ENCODE measurements at regions not wholly inside any gene's neighbourhood (a gene's known extent, or its start where the extent isn't known, plus 50 kb on each side); places are given as distances from the start of the nearest gene placed in this dataset.

DNA sequence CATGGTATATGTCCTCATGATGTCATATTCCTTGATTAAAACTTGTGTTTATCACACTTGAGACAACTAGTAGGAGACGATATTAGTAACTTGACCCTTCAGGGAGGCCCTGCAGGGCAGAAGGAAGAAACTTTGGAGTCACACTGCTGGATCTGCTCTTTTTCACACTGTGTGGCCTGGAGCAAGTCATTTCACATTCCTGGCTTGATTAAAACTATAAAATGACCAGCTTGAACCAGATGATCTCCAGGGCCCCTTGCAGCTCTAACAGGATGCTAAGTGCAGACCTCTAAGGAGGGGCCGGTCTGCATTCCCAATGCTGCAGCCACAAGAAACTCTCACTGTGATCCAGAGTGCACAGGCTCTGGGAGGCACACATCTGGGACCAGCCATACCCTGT lies 146.4 kb upstream of the ZNF366 start:
- no peak for DNase-seq
- no peak overlapping the region for H3K27ac ChIP-seq
- H3K9me3 ChIP-seq = no peaks in the 10 kb centered on the region
- no peak overlapping the region for H3K4me3 ChIP-seq
- no peaks in the 10 kb centered on the region for H3K4me1 ChIP-seq
- TF ChIP-seq, protein P1, sequence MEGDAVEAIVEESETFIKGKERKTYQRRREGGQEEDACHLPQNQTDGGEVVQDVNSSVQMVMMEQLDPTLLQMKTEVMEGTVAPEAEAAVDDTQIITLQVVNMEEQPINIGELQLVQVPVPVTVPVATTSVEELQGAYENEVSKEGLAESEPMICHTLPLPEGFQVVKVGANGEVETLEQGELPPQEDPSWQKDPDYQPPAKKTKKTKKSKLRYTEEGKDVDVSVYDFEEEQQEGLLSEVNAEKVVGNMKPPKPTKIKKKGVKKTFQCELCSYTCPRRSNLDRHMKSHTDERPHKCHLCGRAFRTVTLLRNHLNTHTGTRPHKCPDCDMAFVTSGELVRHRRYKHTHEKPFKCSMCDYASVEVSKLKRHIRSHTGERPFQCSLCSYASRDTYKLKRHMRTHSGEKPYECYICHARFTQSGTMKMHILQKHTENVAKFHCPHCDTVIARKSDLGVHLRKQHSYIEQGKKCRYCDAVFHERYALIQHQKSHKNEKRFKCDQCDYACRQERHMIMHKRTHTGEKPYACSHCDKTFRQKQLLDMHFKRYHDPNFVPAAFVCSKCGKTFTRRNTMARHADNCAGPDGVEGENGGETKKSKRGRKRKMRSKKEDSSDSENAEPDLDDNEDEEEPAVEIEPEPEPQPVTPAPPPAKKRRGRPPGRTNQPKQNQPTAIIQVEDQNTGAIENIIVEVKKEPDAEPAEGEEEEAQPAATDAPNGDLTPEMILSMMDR (IDR thresholded peaks at IDR 0.05) = no peak
- ATAC-seq = no peak
- H3K36me3 ChIP-seq = no peaks in the 10 kb centered on the region
- intact Hi-C loops (cut with DNase I) = no loop called here
- H3K27me3 ChIP-seq = no peaks in the 10 kb centered on the region

DNA sequence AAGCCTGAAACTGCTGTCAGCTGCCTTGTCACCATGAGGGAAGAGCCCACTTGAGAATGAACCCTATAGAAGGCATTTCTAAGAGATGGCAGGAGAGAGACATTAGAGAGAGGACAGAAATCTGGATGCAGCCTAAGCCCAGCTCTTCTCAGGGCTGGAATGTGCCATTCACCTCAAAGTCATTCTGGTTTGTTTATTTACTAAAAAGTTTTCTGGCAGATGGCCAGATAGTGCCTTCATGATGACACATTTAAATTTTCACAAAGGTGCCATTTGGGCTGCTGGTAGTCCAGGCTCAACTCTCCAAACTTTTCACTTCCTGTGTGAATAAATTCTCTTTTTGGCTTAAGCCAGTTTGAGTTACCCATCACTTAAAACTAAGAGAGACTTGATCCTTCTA lies 144.6 kb upstream of the ZNF366 start:
- H3K4me1 ChIP-seq = no peaks in the 10 kb centered on the region
- DNase-seq (no peak), ATAC-seq (no peak)
- intact Hi-C loops (cut with DNase I) = no loop called here
- H3K27ac ChIP-seq = no peak overlapping the region
- H3K4me3 ChIP-seq = no peak overlapping the region
- H3K36me3 ChIP-seq = no peaks in the 10 kb centered on the region
- H3K9me3 ChIP-seq = no peaks in the 10 kb centered on the region
- TF ChIP-seq, protein P1 (IDR thresholded peaks at IDR 0.05) = no peak
- H3K27me3 ChIP-seq = no peaks in the 10 kb centered on the region

DNA sequence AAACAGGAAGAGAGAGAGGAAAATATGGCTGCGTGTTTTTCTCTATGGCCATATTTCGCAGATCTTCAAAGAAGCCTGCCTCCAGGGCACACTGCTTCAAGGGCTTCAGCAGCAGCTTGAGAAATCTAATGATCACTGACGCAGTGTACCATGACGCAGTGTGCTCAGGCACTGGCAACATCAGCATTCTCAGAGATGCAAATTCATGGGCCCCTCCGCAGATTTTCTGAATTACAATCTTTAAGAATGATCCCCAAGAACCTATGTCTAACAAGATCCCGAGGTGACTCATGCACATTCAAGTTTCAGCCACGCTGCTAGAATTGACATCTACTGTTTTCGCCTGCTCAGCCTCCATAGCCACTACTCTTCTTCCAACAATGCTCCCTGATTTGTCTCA lies 143.9 kb upstream of the ZNF366 start:
- Histone ChIP-seq H3K9me3 (no peaks in the 10 kb centered on the region), H3K4me1 (no peaks in the 10 kb centered on the region), H3K4me3 (no peak overlapping the region), H3K27ac (no peak overlapping the region), H3K36me3 (no peaks in the 10 kb centered on the region), H3K27me3 (no peaks in the 10 kb centered on the region)
- intact Hi-C loops (cut with DNase I) = no loop called here
- TF ChIP-seq, protein P1 (IDR thresholded peaks at IDR 0.05) = no peak
- DNase-seq (no peak), ATAC-seq (no peak)

DNA sequence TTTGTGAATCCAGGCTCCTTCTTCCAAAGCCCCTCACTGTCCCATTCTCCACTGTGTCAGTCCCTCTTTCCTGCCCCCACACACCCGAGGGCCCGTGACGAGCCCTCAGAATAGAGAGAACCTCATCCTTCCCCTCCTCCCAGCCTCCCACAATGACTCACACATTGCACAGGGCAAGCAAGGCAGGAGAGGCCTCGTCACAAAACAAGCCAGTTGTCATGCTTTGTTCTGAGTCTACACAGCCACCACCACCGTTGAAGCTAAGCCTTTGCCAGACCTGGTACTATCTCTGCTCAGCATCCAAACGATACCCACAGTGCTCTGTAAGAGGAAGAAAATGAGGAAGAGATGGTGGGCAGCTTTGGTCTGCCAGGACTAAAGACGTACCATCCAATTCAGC lies 142.2 kb upstream of the ZNF366 start:
- Histone ChIP-seq H3K9me3 (no peaks in the 10 kb centered on the region), H3K27ac (no peak overlapping the region), H3K27me3 (no peaks in the 10 kb centered on the region), H3K4me1 (no peaks in the 10 kb centered on the region), H3K36me3 (no peaks in the 10 kb centered on the region), H3K4me3 (no peak overlapping the region)
- TF ChIP-seq, protein P1 (IDR thresholded peaks at IDR 0.05) = no peak
- intact Hi-C loops (cut with DNase I) = no loop called here
- ATAC-seq (no peak), DNase-seq (no peak)

DNA sequence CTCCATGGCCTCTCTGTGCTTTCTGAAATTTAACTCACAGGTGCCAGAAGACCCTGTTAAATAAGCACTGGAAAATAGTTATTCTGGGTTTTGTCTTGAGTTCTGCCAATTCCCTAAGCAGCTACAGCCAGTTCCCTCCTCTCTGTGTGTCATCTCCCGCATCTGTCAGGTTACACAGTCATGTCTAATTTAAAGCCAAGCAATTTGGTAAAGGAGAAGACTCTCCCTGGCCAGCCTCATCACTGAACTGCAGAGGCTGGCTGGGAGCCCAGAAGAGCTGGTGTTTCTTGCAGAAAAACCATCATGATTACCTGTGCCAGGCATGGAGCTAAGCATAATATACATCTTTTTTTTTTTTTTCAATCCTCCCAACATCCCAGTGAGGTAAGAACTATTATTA lies 141.3 kb upstream of the ZNF366 start:
- TF ChIP-seq, protein P1 (IDR thresholded peaks at IDR 0.05) = no peak
- H3K4me1 ChIP-seq = no peaks in the 10 kb centered on the region
- no peaks in the 10 kb centered on the region for H3K9me3 ChIP-seq
- no peak overlapping the region for H3K4me3 ChIP-seq
- DNase-seq (no peak), ATAC-seq (no peak)
- intact Hi-C loops (cut with DNase I) = no loop called here
- H3K27ac ChIP-seq = no peak overlapping the region
- no peaks in the 10 kb centered on the region for H3K27me3 ChIP-seq
- no peaks in the 10 kb centered on the region for H3K36me3 ChIP-seq

DNA sequence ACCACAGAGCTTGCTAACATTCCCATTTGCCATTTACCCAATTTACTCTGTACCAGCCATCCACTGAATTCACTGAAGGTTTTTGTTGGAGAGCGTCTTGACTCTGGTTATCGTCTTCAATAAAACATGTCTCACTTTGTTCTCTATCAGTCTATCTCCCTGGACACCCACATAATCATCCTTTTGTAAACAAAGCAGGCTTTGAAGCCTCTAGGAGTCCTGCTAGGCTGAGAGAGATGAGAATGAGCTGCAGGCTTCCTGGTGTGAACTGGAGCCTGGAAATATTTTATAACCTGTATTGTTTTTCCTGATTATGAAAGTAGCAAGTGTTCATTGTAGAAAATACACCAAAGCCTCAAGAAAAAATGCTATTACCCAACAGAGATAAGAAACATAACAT lies 140.6 kb upstream of the ZNF366 start:
- DNase-seq (no peak), ATAC-seq (no peak)
- H3K9me3 ChIP-seq = no peaks in the 10 kb centered on the region
- H3K36me3 ChIP-seq = no peaks in the 10 kb centered on the region
- H3K27me3 ChIP-seq = no peaks in the 10 kb centered on the region
- H3K4me1 ChIP-seq = no peaks in the 10 kb centered on the region
- no peak overlapping the region for H3K27ac ChIP-seq
- TF ChIP-seq, protein P1 (IDR thresholded peaks at IDR 0.05) = no peak
- intact Hi-C loops (cut with DNase I) = no loop called here
- H3K4me3 ChIP-seq = no peak overlapping the region

Measured in upper lobe of right lung (tissue), 1 donor.